Keratinocyte (primary cell): ENCODE measurements at regions not wholly inside any gene's neighbourhood (a gene's known extent, or its start where the extent isn't known, plus 50 kb on each side); places are given as distances from the start of the nearest gene placed in this dataset.

Experiments
- DNase-seq: peaks from one replicate; pipeline ENCODE4 v3.0.0-alpha.2; 2011; ENCODE audit warnings: low read depth, missing footprints, low spot score
- FAIRE-seq: peaks from 2 replicates; lab custom pipeline; 2011; peaks lifted over from hg19 to GRCh38; lab: Jason Lieb, UNC
- H2AFZ ChIP-seq: 2 replicates; pipeline ENCODE4 v1.6.0; 2012; ENCODE audit warnings: low read length, control low read depth, inconsistent platforms; ENCODE audit not compliant: control insufficient read depth
- H3K27ac ChIP-seq: 2 replicates; pipeline ENCODE4 v1.5.1; 2011; ENCODE audit warnings: low read length; ENCODE audit not compliant: control insufficient read depth, insufficient read depth
- H3K27me3 ChIP-seq: 3 replicates; pipeline ENCODE4 v1.6.0; 2011; ENCODE audit warnings: low read length; ENCODE audit not compliant: control insufficient read depth, insufficient read depth; ENCODE audit errors: extremely low read depth
- H3K36me3 ChIP-seq, 2 experiments: 2 replicates in 1 of 2; 3 replicates in 1 of 2; pipeline ENCODE4 v1.5.1; 2011; ENCODE audit warnings: low read length in 2 of 2, mild to moderate bottlenecking in 1 of 2; ENCODE audit not compliant: control insufficient read depth in 2 of 2, insufficient read depth in 2 of 2; ENCODE audit errors: extremely low read depth in 1 of 2
- H3K4me1 ChIP-seq: 3 replicates; pipeline ENCODE4 v1.5.1; 2011; ENCODE audit warnings: low read length; ENCODE audit not compliant: control insufficient read depth, insufficient read depth; ENCODE audit errors: extremely low read depth
- H3K4me2 ChIP-seq: 3 replicates; pipeline ENCODE4 v1.6.0; 2011; ENCODE audit warnings: low read depth, low read length; ENCODE audit not compliant: control insufficient read depth, insufficient read depth; ENCODE audit errors: extremely low read depth
- H3K4me3 ChIP-seq, 3 experiments: fragments of 200-600 bp in 1 of 3; sonication (generic) in 1 of 3; 2 replicates in 2 of 3; 3 replicates in 1 of 3; pipeline ENCODE4 v1.5.1; 2011 to 2016; ENCODE audit warnings: low read length in 3 of 3, mild to moderate bottlenecking in 3 of 3, control low read depth in 2 of 3, inconsistent platforms in 1 of 3, low read depth in 1 of 3, mixed read lengths in 1 of 3, mixed run types in 1 of 3, moderate library complexity in 1 of 3; ENCODE audit not compliant: control insufficient read depth in 2 of 3, insufficient read depth in 2 of 3; ENCODE audit errors: extremely low read depth in 1 of 3
- H3K79me2 ChIP-seq: 2 replicates; pipeline ENCODE4 v1.6.0; 2012; ENCODE audit warnings: low read length; ENCODE audit not compliant: control insufficient read depth, insufficient read depth
- H3K9ac ChIP-seq: 3 replicates; pipeline ENCODE4 v1.6.0; 2011; ENCODE audit warnings: low read length; ENCODE audit not compliant: control insufficient read depth, insufficient read depth; ENCODE audit errors: extremely low read depth
- H3K9me1 ChIP-seq: 3 replicates; pipeline ENCODE4 v1.6.0; 2011; ENCODE audit warnings: low read length; ENCODE audit not compliant: control insufficient read depth, insufficient read depth; ENCODE audit errors: extremely low read depth
- H3K9me3 ChIP-seq: 2 replicates; pipeline ENCODE4 v1.5.1; 2012; ENCODE audit warnings: low read depth, low read length; ENCODE audit not compliant: control insufficient read depth
- H4K20me1 ChIP-seq: 3 replicates; pipeline ENCODE4 v1.6.0; 2011; ENCODE audit warnings: low read length; ENCODE audit not compliant: control insufficient read depth, insufficient read depth; ENCODE audit errors: extremely low read depth
- EZH2 ChIP-seq: IDR thresholded peaks from one replicate; pipeline ENCODE4 v1.6.1; 2012; ENCODE audit warnings: inconsistent platforms, mild to moderate bottlenecking, low read length, moderate library complexity
- dilution Hi-C: fragments of 300-500 bp; cut with MboI; formaldehyde crosslinking; loops from one replicate; pipeline ENCODE4 v1.7.0; 2020; ENCODE audit warnings: low sequenced_read_pairs; ENCODE audit not compliant: extremely low pct_ligation_motif_present
- TF ChIP-seq, protein P1 (sequence below), 3 experiments: IDR thresholded peaks in 1 of 3; conservative IDR thresholded peaks in 1 of 3; optimal IDR thresholded peaks in 1 of 3; 2 replicates in 2 of 3; 3 replicates in 1 of 3; pipeline versions ENCODE3 to v1.5.1; 2011; ENCODE audit warnings: low read length in 3 of 3, mild to moderate bottlenecking in 3 of 3, moderate library complexity in 2 of 3, control low read depth in 1 of 3, inconsistent platforms in 1 of 3; ENCODE audit not compliant: insufficient read depth in 2 of 3; ENCODE audit errors: extremely low read depth in 1 of 3

DNA sequence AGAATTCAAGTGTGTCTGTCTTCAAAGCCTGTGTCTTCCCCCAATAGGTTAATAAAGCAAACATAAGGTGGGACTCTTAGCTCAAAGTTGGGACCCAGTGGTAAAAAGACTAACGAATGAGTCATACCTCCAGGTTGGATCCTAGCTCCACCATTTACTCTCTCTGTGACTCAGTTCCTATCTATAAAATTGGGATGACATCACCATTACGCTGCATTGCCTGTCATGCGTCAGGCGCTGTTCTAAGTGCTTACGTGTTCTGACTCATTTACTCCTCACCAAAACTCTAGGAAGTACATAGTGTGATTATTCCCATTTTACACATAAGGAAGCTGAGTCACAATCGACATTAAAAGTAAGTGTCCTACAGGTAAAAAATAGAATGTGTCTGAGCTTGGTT, 915.8 kb downstream of the VRK1 start:
- Histone ChIP-seq H3K4me3 (no peak overlapping the region), H3K9me3 (no peaks in the 10 kb centered on the region), H3K4me2 (peak overlapping the region; percentile 19), H2AFZ (no peak overlapping the region), H3K4me1 (peaks cover 34% of the 10 kb centered on the region), H3K9ac (no peak overlapping the region), H3K27ac (peak overlapping the region; percentile 76), H3K79me2 (no peaks in the 10 kb centered on the region), H4K20me1 (no peaks in the 10 kb centered on the region), H3K27me3 (no peaks in the 10 kb centered on the region), H3K36me3 (no peaks in the 10 kb centered on the region), H3K9me1 (no peaks in the 10 kb centered on the region)
- TF ChIP-seq, protein P1, sequence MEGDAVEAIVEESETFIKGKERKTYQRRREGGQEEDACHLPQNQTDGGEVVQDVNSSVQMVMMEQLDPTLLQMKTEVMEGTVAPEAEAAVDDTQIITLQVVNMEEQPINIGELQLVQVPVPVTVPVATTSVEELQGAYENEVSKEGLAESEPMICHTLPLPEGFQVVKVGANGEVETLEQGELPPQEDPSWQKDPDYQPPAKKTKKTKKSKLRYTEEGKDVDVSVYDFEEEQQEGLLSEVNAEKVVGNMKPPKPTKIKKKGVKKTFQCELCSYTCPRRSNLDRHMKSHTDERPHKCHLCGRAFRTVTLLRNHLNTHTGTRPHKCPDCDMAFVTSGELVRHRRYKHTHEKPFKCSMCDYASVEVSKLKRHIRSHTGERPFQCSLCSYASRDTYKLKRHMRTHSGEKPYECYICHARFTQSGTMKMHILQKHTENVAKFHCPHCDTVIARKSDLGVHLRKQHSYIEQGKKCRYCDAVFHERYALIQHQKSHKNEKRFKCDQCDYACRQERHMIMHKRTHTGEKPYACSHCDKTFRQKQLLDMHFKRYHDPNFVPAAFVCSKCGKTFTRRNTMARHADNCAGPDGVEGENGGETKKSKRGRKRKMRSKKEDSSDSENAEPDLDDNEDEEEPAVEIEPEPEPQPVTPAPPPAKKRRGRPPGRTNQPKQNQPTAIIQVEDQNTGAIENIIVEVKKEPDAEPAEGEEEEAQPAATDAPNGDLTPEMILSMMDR (optimal IDR thresholded peaks at IDR 0.05 in 1 of 3, IDR thresholded peaks at IDR 0.05 in 1 of 3, conservative IDR thresholded peaks at IDR 0.05 in 1 of 3; ENCODE audit: extremely low read depth in 1 of 3, insufficient read depth in 2 of 3, low read length in 3 of 3): no peak
- TF ChIP-seq EZH2: no peak
- dilution Hi-C loops: no loop called here
- DNase-seq (peak; percentile 98), FAIRE-seq (peak; percentile 99)

DNA sequence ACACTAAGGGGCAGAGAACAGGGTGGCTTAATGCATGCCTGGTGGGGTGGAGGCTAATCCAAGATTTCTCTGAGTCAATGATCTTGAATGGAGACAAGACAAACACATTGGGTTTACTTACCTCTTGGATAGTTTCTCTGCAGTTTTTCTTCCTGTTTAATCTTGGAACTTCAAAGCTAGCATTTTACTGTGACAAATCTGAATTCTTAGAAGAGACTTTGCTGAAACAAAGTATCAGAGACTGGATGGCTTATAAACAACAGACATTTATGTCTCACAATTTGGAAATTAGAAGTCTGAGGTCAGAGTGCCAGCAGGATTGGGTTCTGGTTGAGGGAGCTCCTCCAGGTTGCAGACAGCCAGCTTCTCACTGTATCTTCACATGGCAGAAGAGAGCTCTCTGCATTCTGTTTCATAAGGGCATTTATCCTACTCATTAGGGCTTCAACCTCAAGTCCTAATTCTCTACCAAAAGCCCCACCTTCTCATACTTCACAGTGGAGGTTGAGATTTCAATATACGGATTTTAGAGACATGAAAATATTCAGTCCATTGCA, 921.8 kb downstream of the VRK1 start:
- H2AFZ ChIP-seq: peak overlapping the region; percentile 35
- DNase-seq (no peak), FAIRE-seq (no peak)
- H3K79me2 ChIP-seq: no peaks in the 10 kb centered on the region
- H3K9me1 ChIP-seq: no peaks in the 10 kb centered on the region
- H3K9me3 ChIP-seq: no peaks in the 10 kb centered on the region
- TF ChIP-seq, protein P1 (optimal IDR thresholded peaks at IDR 0.05 in 1 of 3, IDR thresholded peaks at IDR 0.05 in 1 of 3, conservative IDR thresholded peaks at IDR 0.05 in 1 of 3; ENCODE audit: extremely low read depth in 1 of 3, insufficient read depth in 2 of 3, low read length in 3 of 3): no peak
- TF ChIP-seq EZH2: no peak
- dilution Hi-C loops: no loop called here
- H3K27ac ChIP-seq: no peak overlapping the region
- H3K4me3 ChIP-seq: no peak overlapping the region
- no peak overlapping the region for H3K9ac ChIP-seq
- no peaks in the 10 kb centered on the region for H3K27me3 ChIP-seq
- no peaks in the 10 kb centered on the region for H4K20me1 ChIP-seq
- H3K4me2 ChIP-seq: no peak overlapping the region
- no peaks in the 10 kb centered on the region for H3K4me1 ChIP-seq
- no peaks in the 10 kb centered on the region for H3K36me3 ChIP-seq
